Endothelial cell of hepatic sinusoid (primary cell): ENCODE measurements at regions not wholly inside any gene's neighbourhood (a gene's known extent, or its start where the extent isn't known, plus 50 kb on each side); places are given as distances from the start of the nearest gene placed in this dataset.
"Not testable (repeated sequence)": the region's sequence is repeated elsewhere in the genome, so short reads cannot be mapped to it uniquely, and the experiment has no call there.

Experiments
- in situ Hi-C: cut with HindIII; loops from 2 replicates; pipeline ENCODE4 v1.10.0; 2017; ENCODE audit warnings: low sequenced_read_pairs

GRCh38 chr3:74149466-74149865 is 465.0 kb downstream of the CNTN3 start:
- in situ Hi-C loops, result no loop called here

GRCh38 chr3:74145277-74145676 is 469.2 kb downstream of the CNTN3 start:
- in situ Hi-C loops, result no loop called here

- in situ Hi-C loops, result no loop called here
Measured at GRCh38 chr3:74139648-74140047, 474.8 kb downstream of the CNTN3 start.

- in situ Hi-C loops, result no loop called here
Measured at GRCh38 chr3:74137790-74138189, 476.7 kb downstream of the CNTN3 start.

GRCh38 chr3:74135808-74136207 is 478.7 kb downstream of the CNTN3 start:
- in situ Hi-C loops, result no loop called here

- in situ Hi-C loops, result no loop called here
Measured at GRCh38 chr3:74134831-74135230, 479.6 kb downstream of the CNTN3 start.

- in situ Hi-C loops, result not testable (repeated sequence)
Measured at GRCh38 chr3:74131546-74132328, 482.7 kb downstream of the CNTN3 start.

GRCh38 chr3:74129611-74130010 is 484.8 kb downstream of the CNTN3 start:
- in situ Hi-C loops, result no loop called here

- in situ Hi-C loops, result no loop called here
Measured at GRCh38 chr3:74129056-74129455, 485.4 kb downstream of the CNTN3 start.

GRCh38 chr3:74127256-74127655 is 487.2 kb downstream of the CNTN3 start:
- in situ Hi-C loops, result no loop called here

- in situ Hi-C loops, result no loop called here
Measured at GRCh38 chr3:74124782-74125181, 489.7 kb downstream of the CNTN3 start.

- in situ Hi-C loops, result no loop called here
Measured at GRCh38 chr3:74122281-74122680, 492.2 kb downstream of the CNTN3 start.

GRCh38 chr3:74121761-74122160 is 492.7 kb downstream of the CNTN3 start:
- in situ Hi-C loops, result no loop called here

GRCh38 chr3:74119221-74119620 is 494.5 kb upstream of the PDZRN3 start:
- in situ Hi-C loops, result no loop called here

GRCh38 chr3:74115906-74116305 is 491.2 kb upstream of the PDZRN3 start:
- in situ Hi-C loops, result no loop called here

GRCh38 chr3:74107451-74107850 is 482.7 kb upstream of the PDZRN3 start:
- in situ Hi-C loops, result no loop called here

- in situ Hi-C loops, result no loop called here
Measured at GRCh38 chr3:74106925-74107324, 482.2 kb upstream of the PDZRN3 start.

GRCh38 chr3:74091204-74091603 is 466.5 kb upstream of the PDZRN3 start:
- in situ Hi-C loops, result no loop called here

GRCh38 chr3:74089814-74090213 is 465.1 kb upstream of the PDZRN3 start:
- in situ Hi-C loops, result no loop called here

GRCh38 chr3:74080056-74080461 is 455.3 kb upstream of the PDZRN3 start:
- in situ Hi-C loops, result no loop called here

- in situ Hi-C loops, result no loop called here
Measured at GRCh38 chr3:74075241-74075640, 450.5 kb upstream of the PDZRN3 start.

- in situ Hi-C loops, result no loop called here
Measured at GRCh38 chr3:74074700-74075099, 450.0 kb upstream of the PDZRN3 start.

GRCh38 chr3:74067296-74067695 is 442.6 kb upstream of the PDZRN3 start:
- in situ Hi-C loops, result no loop called here
